Thymus (tissue), 11 donors: ENCODE measurements at regions not wholly inside any gene's neighbourhood (a gene's known extent, or its start where the extent isn't known, plus 50 kb on each side); places are given as distances from the start of the nearest gene placed in this dataset.

Experiments used
- DNase-seq, 9 donors: peaks; one replicate each; pipeline ENCODE4 v3.0.0-alpha.2; 2013; ENCODE audit warnings: low spot score in 9 of 9, low read depth in 6 of 9, missing footprints in 1 of 9
- H3K27ac ChIP-seq, 2 donors: one replicate each; pipeline ENCODE4 v1.5.1; 2013; ENCODE audit warnings: control low read depth in 1 of 2, low read depth in 1 of 2, low read length in 1 of 2, mild to moderate bottlenecking in 1 of 2, moderate library complexity in 1 of 2
- H3K27me3 ChIP-seq, 2 donors: one replicate each; pipeline ENCODE4 v1.5.1; 2013; ENCODE audit warnings: low read length in 1 of 2; ENCODE audit not compliant: control insufficient read depth in 2 of 2, insufficient read depth in 1 of 2
- H3K36me3 ChIP-seq, 2 donors: one replicate each; pipeline ENCODE4 v1.5.1; 2013; ENCODE audit warnings: low read length in 1 of 2, mild to moderate bottlenecking in 1 of 2, moderate library complexity in 1 of 2; ENCODE audit not compliant: control insufficient read depth in 2 of 2, insufficient read depth in 2 of 2
- H3K4me1 ChIP-seq, 2 donors: one replicate each; pipeline ENCODE4 v1.5.1; 2013; ENCODE audit warnings: low read length in 2 of 2; ENCODE audit not compliant: control insufficient read depth in 2 of 2, insufficient read depth in 2 of 2
- H3K4me3 ChIP-seq, 2 donors: one replicate each; pipeline ENCODE4 v1.5.1; 2013; ENCODE audit warnings: low read length in 2 of 2, control low read depth in 1 of 2, mild to moderate bottlenecking in 1 of 2
- H3K9me3 ChIP-seq, 2 donors: one replicate each; pipeline ENCODE4 v1.5.1; 2013; ENCODE audit warnings: low read length in 1 of 2, mild to moderate bottlenecking in 1 of 2; ENCODE audit not compliant: control insufficient read depth in 2 of 2, insufficient read depth in 1 of 2
- WGBS: extraction: QIAGEN DNeasy Blood & Tissue Kit; methylation state at CpG from one replicate; pipeline ENCODE4 v1.1.7; 2013; 5-methylcytosine and 5-hydroxymethylcytosine counted together
- donor health status: healthy.

- Histone ChIP-seq H3K9me3 (no peaks in the 10 kb centered on the region), H3K36me3 (no peaks in the 10 kb centered on the region), H3K27me3 (no peaks in the 10 kb centered on the region), H3K27ac (no peak overlapping the region), H3K4me1 (no peaks in the 10 kb centered on the region), H3K4me3 (no peak overlapping the region)
- DNase-seq, result no peak
- WGBS, result 79% methylated on average over 3 of the region's 3 CpGs
Measured at GRCh38 chr21:27257908-27258556, 291.1 kb upstream of the ADAMTS5 start.

- no peaks in the 10 kb centered on the region for H3K36me3 ChIP-seq
- no peak overlapping the region for H3K27ac ChIP-seq
- no peak overlapping the region for H3K4me3 ChIP-seq
- 78% methylated on average over 6 of the region's 6 CpGs for WGBS
- H3K27me3 ChIP-seq, result no peaks in the 10 kb centered on the region
- H3K9me3 ChIP-seq, result no peaks in the 10 kb centered on the region
- H3K4me1 ChIP-seq, result no peaks in the 10 kb centered on the region
- DNase-seq, result no peak
Measured at GRCh38 chr21:27257226-27257625, 290.3 kb upstream of the ADAMTS5 start.

GRCh38 chr21:27251752-27252151 lies 284.9 kb upstream of the ADAMTS5 start:
- H3K9me3 ChIP-seq, result no peaks in the 10 kb centered on the region
- 94% methylated on average over 2 of the region's 2 CpGs for WGBS
- no peak overlapping the region for H3K27ac ChIP-seq
- no peaks in the 10 kb centered on the region for H3K36me3 ChIP-seq
- no peak for DNase-seq
- no peaks in the 10 kb centered on the region for H3K27me3 ChIP-seq
- no peaks in the 10 kb centered on the region for H3K4me1 ChIP-seq
- H3K4me3 ChIP-seq, result no peak overlapping the region

GRCh38 chr21:27250366-27250765 lies 283.5 kb upstream of the ADAMTS5 start:
- Histone ChIP-seq H3K36me3 (no peaks in the 10 kb centered on the region), H3K9me3 (no peaks in the 10 kb centered on the region), H3K27ac (no peak overlapping the region), H3K4me1 (no peaks in the 10 kb centered on the region), H3K27me3 (no peaks in the 10 kb centered on the region), H3K4me3 (no peak overlapping the region)
- DNase-seq, result no peak
- WGBS, result 92% methylated on average over 1 of the region's 1 CpG

GRCh38 chr21:27248814-27249213 lies 281.9 kb upstream of the ADAMTS5 start:
- H3K27me3 ChIP-seq, result no peaks in the 10 kb centered on the region
- H3K4me1 ChIP-seq, result no peaks in the 10 kb centered on the region
- 85% methylated on average over 1 of the region's 1 CpG for WGBS

GRCh38 chr21:27246741-27247140 lies 279.9 kb upstream of the ADAMTS5 start:
- no peaks in the 10 kb centered on the region for H3K4me1 ChIP-seq
- DNase-seq, result no peak
- H3K27me3 ChIP-seq, result no peaks in the 10 kb centered on the region
- no peaks in the 10 kb centered on the region for H3K36me3 ChIP-seq
- WGBS, result 94% methylated on average over 5 of the region's 5 CpGs
- no peak overlapping the region for H3K4me3 ChIP-seq
- no peak overlapping the region for H3K27ac ChIP-seq
- no peaks in the 10 kb centered on the region for H3K9me3 ChIP-seq

More at GRCh38 chr21:27248814-27249213, 281.9 kb upstream of the ADAMTS5 start:
- Histone ChIP-seq H3K27ac (no peak overlapping the region), H3K36me3 (no peaks in the 10 kb centered on the region), H3K9me3 (no peaks in the 10 kb centered on the region), H3K4me3 (no peak overlapping the region)
- no peak for DNase-seq

- WGBS, result 85% methylated on average over 3 of the region's 3 CpGs
- Histone ChIP-seq H3K36me3 (no peaks in the 10 kb centered on the region), H3K9me3 (no peaks in the 10 kb centered on the region), H3K4me3 (no peak overlapping the region), H3K4me1 (no peaks in the 10 kb centered on the region), H3K27me3 (no peaks in the 10 kb centered on the region), H3K27ac (no peak overlapping the region)
- DNase-seq, result no peak
Measured at GRCh38 chr21:27244776-27245175, 277.9 kb upstream of the ADAMTS5 start.

- Histone ChIP-seq H3K36me3 (no peaks in the 10 kb centered on the region), H3K27ac (no peak overlapping the region), H3K27me3 (no peaks in the 10 kb centered on the region), H3K4me1 (no peaks in the 10 kb centered on the region), H3K9me3 (no peaks in the 10 kb centered on the region), H3K4me3 (no peak overlapping the region)
- DNase-seq, result no peak
- WGBS, result 93% methylated on average over 2 of the region's 2 CpGs
Measured at GRCh38 chr21:27244352-27244751, 277.5 kb upstream of the ADAMTS5 start.

- no peak overlapping the region for H3K4me3 ChIP-seq
- no peaks in the 10 kb centered on the region for H3K9me3 ChIP-seq
- H3K27me3 ChIP-seq, result no peaks in the 10 kb centered on the region
- WGBS, result 95% methylated on average over 2 of the region's 2 CpGs
- H3K27ac ChIP-seq, result no peak overlapping the region
- no peaks in the 10 kb centered on the region for H3K4me1 ChIP-seq
- no peak for DNase-seq
- no peaks in the 10 kb centered on the region for H3K36me3 ChIP-seq
Measured at GRCh38 chr21:27240839-27241238, 274.0 kb upstream of the ADAMTS5 start.
